ENCODE measurements at regions not wholly inside any gene's neighbourhood (a gene's known extent, or its start where the extent isn't known, plus 50 kb on each side); places are given as distances from the start of the nearest gene placed in this dataset.

DNA sequence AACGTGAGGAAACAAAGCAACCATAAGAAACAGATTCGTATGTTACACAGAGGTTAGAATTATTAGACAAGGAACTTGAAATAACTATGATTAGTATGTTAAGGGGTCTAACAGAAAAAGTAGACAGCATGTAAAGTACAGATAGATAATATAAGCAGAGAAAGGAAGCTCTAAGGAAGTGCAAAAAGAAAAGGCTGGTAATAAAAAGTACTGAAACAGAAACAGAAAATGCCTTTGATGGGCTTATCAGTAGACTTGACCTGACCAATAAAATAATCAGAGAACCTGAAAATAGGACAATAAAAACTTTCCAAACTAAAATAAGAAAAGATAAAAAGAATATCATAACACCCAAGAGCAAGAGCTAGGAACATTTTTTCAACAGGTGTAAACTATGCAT lies 225.8 kb downstream of the RND3 start:
- ChIA-PET POLR2A (no interaction called here), CTCF (no interaction called here)
- H3K79me2 ChIP-seq (ENCODE audit: insufficient read depth): no peaks in the 10 kb centered on the region
- no peak for DNase-seq
- H3K36me3 ChIP-seq (replicated peaks in 1 of 2; ENCODE audit: control insufficient read depth in 1 of 2, insufficient read depth in 2 of 2, low read length in 1 of 2): no peaks in the 10 kb centered on the region
- H3K4me2 ChIP-seq: no peak overlapping the region
- no peak overlapping the region for H3K4me3 ChIP-seq (ENCODE audit: low read depth in 2 of 2, low read length in 1 of 2)
- no peak overlapping the region for H3K27ac ChIP-seq (ENCODE audit: low read depth in 2 of 2, low read length in 1 of 2)
- 78% methylated on average over 2 of the region's 2 CpGs for WGBS (ENCODE audit: low lambda C conversion rate)
- H2AFZ ChIP-seq (ENCODE audit: low read depth): no peak overlapping the region
- no peaks in the 10 kb centered on the region for H3F3A ChIP-seq (replicated peaks; ENCODE audit: insufficient read depth)
- H3K9ac ChIP-seq: no peak overlapping the region
- no peaks in the 10 kb centered on the region for H3K9me3 ChIP-seq
- H4K20me1 ChIP-seq (ENCODE audit: insufficient read depth): no peaks in the 10 kb centered on the region
- no peaks in the 10 kb centered on the region for H3K27me3 ChIP-seq (ENCODE audit: insufficient read depth)
- no peaks in the 10 kb centered on the region for H3K9me2 ChIP-seq
- TF ChIP-seq ELF1 (IDR thresholded peaks at IDR 0.05) (no peak), USF1 (IDR thresholded peaks at IDR 0.05; ENCODE audit: borderline replicate concordance, low read depth) (no peak), GABPA (IDR thresholded peaks at IDR 0.05; ENCODE audit: low read depth) (no peak), NRF1 (IDR thresholded peaks at IDR 0.05; ENCODE audit: low read depth, low read length) (no peak), POLR2AphosphoS5 (IDR thresholded peaks at IDR 0.05; ENCODE audit: low read depth, low read length) (no peak), RCOR1 (IDR thresholded peaks at IDR 0.05; ENCODE audit: low read length) (no peak), FOXM1 (IDR thresholded peaks at IDR 0.05; ENCODE audit: low read depth) (no peak), TEAD4 (IDR thresholded peaks at IDR 0.05; ENCODE audit: borderline replicate concordance, insufficient read depth) (no peak)
- TF ChIP-seq, protein P1, sequence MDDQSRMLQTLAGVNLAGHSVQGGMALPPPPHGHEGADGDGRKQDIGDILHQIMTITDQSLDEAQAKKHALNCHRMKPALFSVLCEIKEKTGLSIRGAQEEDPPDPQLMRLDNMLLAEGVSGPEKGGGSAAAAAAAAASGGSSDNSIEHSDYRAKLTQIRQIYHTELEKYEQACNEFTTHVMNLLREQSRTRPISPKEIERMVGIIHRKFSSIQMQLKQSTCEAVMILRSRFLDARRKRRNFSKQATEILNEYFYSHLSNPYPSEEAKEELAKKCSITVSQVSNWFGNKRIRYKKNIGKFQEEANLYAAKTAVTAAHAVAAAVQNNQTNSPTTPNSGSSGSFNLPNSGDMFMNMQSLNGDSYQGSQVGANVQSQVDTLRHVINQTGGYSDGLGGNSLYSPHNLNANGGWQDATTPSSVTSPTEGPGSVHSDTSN (IDR thresholded peaks at IDR 0.05): no peak
- H3K4me1 ChIP-seq (ENCODE audit: control insufficient read depth in 1 of 2, insufficient read depth in 2 of 2, low read depth in 1 of 2, low read length in 1 of 2): no peaks in the 10 kb centered on the region

- no peak for DNase-seq
- Histone ChIP-seq H3K36me3 (replicated peaks in 1 of 2; ENCODE audit: control insufficient read depth in 1 of 2, insufficient read depth in 2 of 2, low read length in 1 of 2) (no peaks in the 10 kb centered on the region), H4K20me1 (ENCODE audit: insufficient read depth) (no peaks in the 10 kb centered on the region), H3K9me2 (no peaks in the 10 kb centered on the region), H3K4me3 (ENCODE audit: low read depth in 2 of 2, low read length in 1 of 2) (no peak overlapping the region), H3F3A (replicated peaks; ENCODE audit: insufficient read depth) (no peaks in the 10 kb centered on the region), H3K4me1 (ENCODE audit: control insufficient read depth in 1 of 2, insufficient read depth in 2 of 2, low read depth in 1 of 2, low read length in 1 of 2) (no peaks in the 10 kb centered on the region), H3K9me3 (no peaks in the 10 kb centered on the region), H2AFZ (ENCODE audit: low read depth) (no peak overlapping the region), H3K27ac (ENCODE audit: low read depth in 2 of 2, low read length in 1 of 2) (no peak overlapping the region), H3K9ac (no peak overlapping the region), H3K27me3 (ENCODE audit: insufficient read depth) (no peaks in the 10 kb centered on the region), H3K79me2 (ENCODE audit: insufficient read depth) (no peaks in the 10 kb centered on the region), H3K4me2 (no peak overlapping the region)
- no peak for TF ChIP-seq REST (IDR thresholded peaks at IDR 0.05; ENCODE audit: low read depth, low read length)
- TF ChIP-seq, protein P2, sequence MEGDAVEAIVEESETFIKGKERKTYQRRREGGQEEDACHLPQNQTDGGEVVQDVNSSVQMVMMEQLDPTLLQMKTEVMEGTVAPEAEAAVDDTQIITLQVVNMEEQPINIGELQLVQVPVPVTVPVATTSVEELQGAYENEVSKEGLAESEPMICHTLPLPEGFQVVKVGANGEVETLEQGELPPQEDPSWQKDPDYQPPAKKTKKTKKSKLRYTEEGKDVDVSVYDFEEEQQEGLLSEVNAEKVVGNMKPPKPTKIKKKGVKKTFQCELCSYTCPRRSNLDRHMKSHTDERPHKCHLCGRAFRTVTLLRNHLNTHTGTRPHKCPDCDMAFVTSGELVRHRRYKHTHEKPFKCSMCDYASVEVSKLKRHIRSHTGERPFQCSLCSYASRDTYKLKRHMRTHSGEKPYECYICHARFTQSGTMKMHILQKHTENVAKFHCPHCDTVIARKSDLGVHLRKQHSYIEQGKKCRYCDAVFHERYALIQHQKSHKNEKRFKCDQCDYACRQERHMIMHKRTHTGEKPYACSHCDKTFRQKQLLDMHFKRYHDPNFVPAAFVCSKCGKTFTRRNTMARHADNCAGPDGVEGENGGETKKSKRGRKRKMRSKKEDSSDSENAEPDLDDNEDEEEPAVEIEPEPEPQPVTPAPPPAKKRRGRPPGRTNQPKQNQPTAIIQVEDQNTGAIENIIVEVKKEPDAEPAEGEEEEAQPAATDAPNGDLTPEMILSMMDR (IDR thresholded peaks at IDR 0.05): no peak
- TF ChIP-seq, protein P3, sequence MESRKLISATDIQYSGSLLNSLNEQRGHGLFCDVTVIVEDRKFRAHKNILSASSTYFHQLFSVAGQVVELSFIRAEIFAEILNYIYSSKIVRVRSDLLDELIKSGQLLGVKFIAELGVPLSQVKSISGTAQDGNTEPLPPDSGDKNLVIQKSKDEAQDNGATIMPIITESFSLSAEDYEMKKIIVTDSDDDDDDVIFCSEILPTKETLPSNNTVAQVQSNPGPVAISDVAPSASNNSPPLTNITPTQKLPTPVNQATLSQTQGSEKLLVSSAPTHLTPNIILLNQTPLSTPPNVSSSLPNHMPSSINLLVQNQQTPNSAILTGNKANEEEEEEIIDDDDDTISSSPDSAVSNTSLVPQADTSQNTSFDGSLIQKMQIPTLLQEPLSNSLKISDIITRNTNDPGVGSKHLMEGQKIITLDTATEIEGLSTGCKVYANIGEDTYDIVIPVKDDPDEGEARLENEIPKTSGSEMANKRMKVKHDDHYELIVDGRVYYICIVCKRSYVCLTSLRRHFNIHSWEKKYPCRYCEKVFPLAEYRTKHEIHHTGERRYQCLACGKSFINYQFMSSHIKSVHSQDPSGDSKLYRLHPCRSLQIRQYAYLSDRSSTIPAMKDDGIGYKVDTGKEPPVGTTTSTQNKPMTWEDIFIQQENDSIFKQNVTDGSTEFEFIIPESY (IDR thresholded peaks at IDR 0.05; ENCODE audit: borderline replicate concordance, low read depth): no peak
- no peak for TF ChIP-seq USF1 (IDR thresholded peaks at IDR 0.05; ENCODE audit: borderline replicate concordance, low read depth)
- TF ChIP-seq GABPA (IDR thresholded peaks at IDR 0.05; ENCODE audit: low read depth): no peak
- no peak for TF ChIP-seq SMC3 (IDR thresholded peaks at IDR 0.05; ENCODE audit: low read depth, low read length)
- 75% methylated on average over 1 of the region's 1 CpG for WGBS (ENCODE audit: low lambda C conversion rate)
- CTCF ChIA-PET: no interaction called here
- POLR2A ChIA-PET: no interaction called here
Measured at GRCh38 chr2:150260636-150261035, 226.8 kb downstream of the RND3 start.
